ENCODE measurements at regions not wholly inside any gene's neighbourhood (a gene's known extent, or its start where the extent isn't known, plus 50 kb on each side); places are given as distances from the start of the nearest gene placed in this dataset.

GRCh38 chr2:78061301-78061700, 539.1 kb upstream of the LRRTM4 start:
- TF ChIP-seq POLR2A (IDR thresholded peaks at IDR 0.05; ENCODE audit: low read depth, low read length) = no peak
- no peak for DNase-seq (ENCODE audit: insufficient read length, low spot score)
- no peak for FAIRE-seq

- FAIRE-seq (no peak), DNase-seq (ENCODE audit: insufficient read length, low spot score) (no peak)
- no peak for TF ChIP-seq POLR2A (IDR thresholded peaks at IDR 0.05; ENCODE audit: low read depth, low read length)
Measured at GRCh38 chr2:78061732-78062131, 539.6 kb upstream of the LRRTM4 start.

GRCh38 chr2:78063246-78064020, 541.3 kb upstream of the LRRTM4 start:
- DNase-seq (ENCODE audit: insufficient read length, low spot score) (no peak), FAIRE-seq (no peak)

GRCh38 chr2:78065366-78065765, 543.2 kb upstream of the LRRTM4 start:
- no peak for TF ChIP-seq POLR2A (IDR thresholded peaks at IDR 0.05; ENCODE audit: low read depth, low read length)
- FAIRE-seq (no peak), DNase-seq (ENCODE audit: insufficient read length, low spot score) (no peak)

More at GRCh38 chr2:78063246-78064020, 541.3 kb upstream of the LRRTM4 start:
- no peak for TF ChIP-seq POLR2A (IDR thresholded peaks at IDR 0.05; ENCODE audit: low read depth, low read length)

GRCh38 chr2:78068808-78069207, 546.6 kb upstream of the LRRTM4 start:
- FAIRE-seq = no peak
- no peak for DNase-seq (ENCODE audit: insufficient read length, low spot score)
- TF ChIP-seq POLR2A (IDR thresholded peaks at IDR 0.05; ENCODE audit: low read depth, low read length) = no peak

- DNase-seq (ENCODE audit: insufficient read length, low spot score) = no peak
- FAIRE-seq = no peak
- no peak for TF ChIP-seq POLR2A (IDR thresholded peaks at IDR 0.05; ENCODE audit: low read depth, low read length)
Measured at GRCh38 chr2:78070693-78071092, 548.5 kb upstream of the LRRTM4 start.

GRCh38 chr2:78077633-78078032, 555.5 kb upstream of the LRRTM4 start:
- no peak for FAIRE-seq
- no peak for TF ChIP-seq POLR2A (IDR thresholded peaks at IDR 0.05; ENCODE audit: low read depth, low read length)
- no peak for DNase-seq (ENCODE audit: insufficient read length, low spot score)

GRCh38 chr2:78082555-78082954, 560.4 kb upstream of the LRRTM4 start:
- TF ChIP-seq POLR2A (IDR thresholded peaks at IDR 0.05; ENCODE audit: low read depth, low read length) = no peak
- no peak for DNase-seq (ENCODE audit: insufficient read length, low spot score)
- FAIRE-seq = no peak

GRCh38 chr2:78093436-78093835, 571.3 kb upstream of the LRRTM4 start:
- no peak for TF ChIP-seq POLR2A (IDR thresholded peaks at IDR 0.05; ENCODE audit: low read depth, low read length)
- FAIRE-seq (no peak), DNase-seq (ENCODE audit: insufficient read length, low spot score) (no peak)

GRCh38 chr2:78109272-78109671, 587.1 kb upstream of the LRRTM4 start:
- TF ChIP-seq POLR2A (IDR thresholded peaks at IDR 0.05; ENCODE audit: low read depth, low read length) = no peak
- DNase-seq (ENCODE audit: insufficient read length, low spot score) = no peak
- no peak for FAIRE-seq

- TF ChIP-seq POLR2A (IDR thresholded peaks at IDR 0.05; ENCODE audit: low read depth, low read length) = no peak
- FAIRE-seq (no peak), DNase-seq (ENCODE audit: insufficient read length, low spot score) (no peak)
Measured at GRCh38 chr2:78115291-78115690, 593.1 kb upstream of the LRRTM4 start.

GRCh38 chr2:78118037-78118436, 595.9 kb upstream of the LRRTM4 start:
- DNase-seq (ENCODE audit: insufficient read length, low spot score) = no peak
- no peak for TF ChIP-seq POLR2A (IDR thresholded peaks at IDR 0.05; ENCODE audit: low read depth, low read length)
- no peak for FAIRE-seq

- DNase-seq (ENCODE audit: insufficient read length, low spot score) (no peak), FAIRE-seq (no peak)
- TF ChIP-seq POLR2A (IDR thresholded peaks at IDR 0.05; ENCODE audit: low read depth, low read length) = no peak
Measured at GRCh38 chr2:78120275-78120674, 598.1 kb upstream of the LRRTM4 start.

- TF ChIP-seq POLR2A (IDR thresholded peaks at IDR 0.05; ENCODE audit: low read depth, low read length) = no peak
- no peak for FAIRE-seq
- no peak for DNase-seq (ENCODE audit: insufficient read length, low spot score)
Measured at GRCh38 chr2:78125042-78125441, 602.9 kb upstream of the LRRTM4 start.

GRCh38 chr2:78127424-78127823, 605.2 kb upstream of the LRRTM4 start:
- TF ChIP-seq POLR2A (IDR thresholded peaks at IDR 0.05; ENCODE audit: low read depth, low read length) = no peak
- FAIRE-seq (no peak), DNase-seq (ENCODE audit: insufficient read length, low spot score) (no peak)
